Right ventricle myocardium inferior (tissue), 1 donor: ENCODE measurements at regions not wholly inside any gene's neighbourhood (a gene's known extent, or its start where the extent isn't known, plus 50 kb on each side); places are given as distances from the start of the nearest gene placed in this dataset.
"Not testable (repeated sequence)": the region's sequence is repeated elsewhere in the genome, so short reads cannot be mapped to it uniquely, and the experiment has no call there.

Experiments used
- ATAC-seq: fragments of 200-7000 bp; cut with Tn5 transposase; one replicate; pipeline ENCODE4 v1.9.1; 2020; ENCODE audit warnings: mild to moderate bottlenecking, moderate library complexity
- DNase-seq: peaks from one replicate; pipeline ENCODE4 v3.0.0; 2021; ENCODE audit errors: missing footprints
- intact Hi-C: fragments of 100-400 bp; cut with DNase I; formaldehyde crosslinking; loops from one replicate; pipeline ENCODE4 v1.11.0; 2022
- donor health status: DM: no; HTN: yes; CAD: no; lungs with severe emphysema.

GRCh38 chr4:106565727-106566126, 197.1 kb upstream of the GIMD1 start:
- DNase-seq (peak; percentile 4), ATAC-seq (no peak)
- intact Hi-C loops, result no loop called here

GRCh38 chr4:106563637-106564036, 195.1 kb upstream of the GIMD1 start:
- intact Hi-C loops, ATAC-seq: not testable (repeated sequence)
- peak; percentile 54 for DNase-seq

DNA sequence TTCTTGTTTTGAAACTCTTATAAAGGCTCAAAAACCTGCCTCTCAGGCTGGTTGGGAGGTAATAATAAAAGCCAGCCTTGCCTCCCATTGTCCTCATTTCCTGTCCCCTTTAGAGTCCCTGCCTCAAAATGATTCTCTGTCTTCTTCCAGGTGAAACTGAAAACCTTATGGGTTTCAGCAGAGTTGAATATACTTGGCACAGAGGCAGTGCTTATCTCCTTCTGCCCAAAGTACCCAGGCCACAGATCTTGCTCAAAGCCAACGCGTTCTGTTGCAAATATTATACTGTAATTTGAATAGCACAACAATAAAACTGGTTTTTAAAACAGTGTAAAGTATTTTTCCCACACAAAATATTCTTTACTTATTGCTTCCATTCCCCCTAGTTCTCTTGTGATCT, 183.1 kb upstream of the GIMD1 start:
- intact Hi-C loops, result no loop called here
- ATAC-seq (no peak), DNase-seq (peak; percentile 17)

GRCh38 chr4:106548446-106549044, 180.0 kb upstream of the GIMD1 start:
- ATAC-seq (no peak), DNase-seq (no peak)
- intact Hi-C loops, result no loop called here

DNA sequence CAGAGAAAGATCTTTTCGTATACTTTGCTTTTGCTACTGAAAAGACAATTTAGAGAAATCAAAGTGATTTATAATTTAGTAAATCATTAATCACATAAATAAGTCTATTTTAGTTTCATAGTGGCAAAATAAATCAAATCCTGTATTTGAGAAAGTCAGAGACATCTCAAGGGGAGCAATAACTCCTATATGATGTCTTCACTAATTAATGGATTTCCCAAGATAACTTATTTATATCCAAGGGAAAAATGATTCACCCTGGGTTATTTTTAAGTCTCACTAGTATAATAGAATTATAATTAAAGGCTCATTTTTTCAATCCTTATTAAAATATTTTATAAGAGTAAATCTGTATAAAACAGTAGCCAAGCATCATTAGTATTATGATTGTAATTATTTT, 177.8 kb upstream of the GIMD1 start:
- ATAC-seq, result no peak
- intact Hi-C loops, result no loop called here
- no peak for DNase-seq

DNA sequence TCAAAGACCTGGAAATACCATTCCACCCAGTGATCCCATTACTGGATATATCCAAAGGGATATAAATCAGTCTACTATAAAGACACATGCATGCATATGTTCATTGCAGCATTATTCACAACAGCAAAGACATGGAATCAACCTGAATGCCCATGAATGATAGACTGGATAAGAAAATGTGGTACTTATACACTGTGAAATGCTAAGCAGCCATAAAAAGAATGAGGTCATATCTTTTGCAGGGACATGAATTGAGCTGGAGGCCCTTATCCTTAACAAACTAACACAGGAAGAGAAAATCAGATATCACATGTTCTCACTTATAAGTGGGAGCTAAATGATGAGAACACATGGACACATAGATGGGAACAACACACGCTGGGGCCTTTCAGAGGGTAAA, 174.0 kb upstream of the GIMD1 start:
- intact Hi-C loops, ATAC-seq, DNase-seq: not testable (repeated sequence)

GRCh38 chr4:106541253-106541652, 172.7 kb upstream of the GIMD1 start:
- DNase-seq (no peak), ATAC-seq (no peak)
- intact Hi-C loops, result no loop called here

DNA sequence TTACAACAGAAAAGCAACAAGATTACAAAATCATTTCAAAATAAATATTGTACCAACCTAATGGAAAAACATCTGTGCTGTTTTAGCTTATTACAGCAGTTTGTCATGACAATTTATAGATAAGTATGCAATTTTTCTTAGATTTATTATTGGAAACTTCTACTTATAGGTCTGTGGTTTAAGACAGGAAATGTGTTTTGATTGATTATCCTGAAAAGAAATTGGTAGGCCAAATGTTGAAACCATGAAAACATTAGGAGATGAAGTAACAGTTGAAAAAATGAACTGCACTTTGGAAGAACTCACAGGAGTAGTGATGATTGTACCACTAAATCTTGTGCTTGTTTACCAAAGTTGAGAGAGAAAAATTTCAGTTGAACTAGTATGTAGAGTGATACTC, 162.2 kb upstream of the GIMD1 start:
- ATAC-seq (no peak), DNase-seq (no peak)
- intact Hi-C loops, result no loop called here

DNA sequence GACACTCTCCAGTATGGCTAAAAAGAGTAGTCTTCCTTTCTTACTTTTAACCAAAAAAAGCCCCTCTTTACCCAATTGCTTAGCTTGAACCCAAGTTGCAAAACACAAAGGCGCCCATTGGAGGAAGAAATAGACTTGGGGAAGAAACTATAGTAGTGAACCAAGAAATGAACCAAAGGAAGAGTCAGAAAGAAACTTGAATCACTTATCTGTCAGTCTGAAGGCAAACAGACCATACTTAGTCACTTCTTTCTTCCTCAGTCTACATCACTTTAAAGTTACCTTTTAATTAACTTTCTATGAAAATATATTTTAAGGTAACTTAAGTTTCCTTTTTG, 161.4 kb upstream of the GIMD1 start:
- ATAC-seq, result no peak
- intact Hi-C loops, result no loop called here
- no peak for DNase-seq

DNA sequence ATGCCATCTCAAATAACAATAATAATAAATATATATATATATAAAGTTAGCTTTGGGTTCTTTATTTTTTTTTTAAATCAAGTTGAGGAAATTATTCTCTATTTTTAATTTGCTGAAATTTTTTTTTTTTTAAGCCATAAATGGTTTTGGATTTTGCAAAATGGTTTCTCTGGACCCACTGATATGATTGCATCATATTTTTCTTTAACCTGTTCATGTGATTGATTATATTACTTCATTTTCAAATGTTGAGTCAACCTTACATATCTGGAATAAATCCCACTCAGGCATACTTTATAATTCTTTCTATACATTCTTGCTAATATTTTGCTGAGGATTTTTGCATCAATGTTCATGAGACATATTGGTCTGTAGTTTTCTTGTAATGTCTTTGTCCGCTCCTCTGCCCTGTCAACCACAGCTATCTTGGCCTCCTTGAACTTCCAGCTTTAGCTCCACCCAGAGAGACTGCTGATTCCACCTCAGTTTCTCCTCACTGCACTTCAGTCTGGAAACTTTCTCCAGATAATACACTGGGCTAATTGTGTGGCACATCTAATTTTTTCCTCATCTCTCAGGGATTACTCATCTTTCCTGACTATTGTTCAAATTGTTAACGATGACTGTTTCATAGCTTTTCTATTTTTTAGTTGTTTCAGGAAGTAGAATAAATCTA, 160.9 kb upstream of the GIMD1 start:
- intact Hi-C loops, result no loop called here
- ATAC-seq, result no peak
- DNase-seq, result no peak

- intact Hi-C loops, result no loop called here
- ATAC-seq, result no peak
- no peak for DNase-seq
These were observed 158.7 kb upstream of the GIMD1 start for GRCh38 chr4:106527316-106527715.

GRCh38 chr4:106525425-106525824, 156.8 kb upstream of the GIMD1 start:
- ATAC-seq, DNase-seq, intact Hi-C loops: not testable (repeated sequence)

DNA sequence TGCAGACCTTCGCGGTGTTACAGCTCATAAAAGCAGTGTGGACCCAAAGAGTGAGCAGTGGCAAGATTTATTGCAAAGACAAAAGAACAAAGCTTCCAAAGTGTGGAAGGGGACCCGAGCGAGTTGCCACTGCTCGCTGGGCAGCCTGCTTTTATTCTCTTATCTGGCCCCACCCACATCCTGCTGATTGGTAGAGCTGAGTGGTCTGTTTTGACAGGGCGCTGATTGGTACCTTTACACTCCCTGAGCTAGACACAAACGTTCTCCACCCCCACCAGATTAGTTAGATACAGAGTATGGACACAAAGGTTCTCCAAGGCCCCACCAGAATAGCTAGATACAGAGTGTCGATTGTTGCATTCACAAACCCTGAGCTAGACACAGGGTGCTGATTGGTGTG, 156.2 kb upstream of the GIMD1 start:
- ATAC-seq, intact Hi-C loops, DNase-seq: not testable (repeated sequence)

- ATAC-seq (no peak), DNase-seq (no peak)
- intact Hi-C loops, result no loop called here
These were observed 154.3 kb upstream of the GIMD1 start for GRCh38 chr4:106522839-106523238.

DNA sequence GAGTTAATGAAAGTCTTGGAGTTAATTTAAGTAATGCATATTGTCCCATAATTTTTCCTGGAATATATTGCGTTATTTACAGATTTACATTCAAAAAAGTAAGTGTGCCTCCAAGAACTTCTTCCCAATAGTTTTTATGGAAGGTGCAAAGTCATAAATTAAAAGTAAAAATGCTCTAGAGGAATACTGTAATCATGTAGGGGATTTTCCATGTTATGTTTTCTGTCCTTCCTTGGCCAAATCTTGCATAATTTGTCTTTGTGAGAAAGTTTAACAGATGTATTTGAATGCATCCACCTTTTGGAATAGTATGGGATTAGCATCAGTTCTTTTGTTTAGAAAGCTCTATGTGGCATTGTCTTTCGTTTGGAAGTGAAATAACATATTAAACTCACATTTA, 144.1 kb upstream of the GIMD1 start:
- intact Hi-C loops, result no loop called here
- ATAC-seq (no peak), DNase-seq (no peak)

DNA sequence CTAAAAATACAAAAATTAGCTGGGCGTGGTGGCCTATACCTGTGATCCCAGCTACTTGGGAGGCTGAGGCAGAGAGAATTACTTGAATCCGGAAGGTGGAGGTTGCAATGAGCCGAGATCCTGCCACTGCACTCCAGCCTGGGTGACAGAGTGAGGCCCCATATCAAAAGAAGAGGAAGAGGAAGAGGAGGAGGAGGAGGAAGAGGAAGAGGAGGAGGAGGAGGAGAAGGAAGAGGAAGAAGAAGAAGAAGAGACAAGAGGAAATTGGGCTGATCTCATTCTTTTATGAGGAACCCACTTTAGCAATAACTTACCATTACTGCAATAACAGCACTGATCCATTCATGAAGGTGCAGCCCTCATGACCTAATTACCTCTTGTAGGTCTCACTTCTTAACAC, 138.9 kb upstream of the GIMD1 start:
- ATAC-seq (no peak), DNase-seq (no peak)
- intact Hi-C loops, result no loop called here

GRCh38 chr4:106503116-106504050, 134.8 kb upstream of the GIMD1 start:
- intact Hi-C loops, result loop anchor here (5.0 kb wide), 1 partner anchor 136 kb away; the partner anchor contains the start of gene GIMD1
- ATAC-seq (no peak), DNase-seq (no peak)

- ATAC-seq, result no peak
- no peak for DNase-seq
- intact Hi-C loops, result loop anchor here (5.0 kb wide), 1 partner anchor 135 kb away; the partner anchor contains the start of gene GIMD1
These were observed 133.6 kb upstream of the GIMD1 start for GRCh38 chr4:106502106-106502699.

- DNase-seq (no peak), ATAC-seq (no peak)
- intact Hi-C loops, result no loop called here
These were observed 128.7 kb upstream of the GIMD1 start for GRCh38 chr4:106497271-106497670.
